A673 (cell line): ENCODE measurements at regions not wholly inside any gene's neighbourhood (a gene's known extent, or its start where the extent isn't known, plus 50 kb on each side); places are given as distances from the start of the nearest gene placed in this dataset.

Experiments used
- CTCF ChIP-seq: fragments of 300-800, 200-600 bp; sonication (generic); conservative IDR thresholded peaks from 2 replicates; pipeline ENCODE4 v1.5.1; 2017; ENCODE audit warnings: low read depth, mild to moderate bottlenecking, antibody characterized with exemption, low read length, moderate library complexity, mixed read lengths
- EZH2 ChIP-seq: fragments of 200-600 bp; sonication (generic); IDR thresholded peaks from 2 replicates; pipeline ENCODE4 v1.6.1; 2017; ENCODE audit warnings: borderline replicate concordance, low read depth, mild to moderate bottlenecking, mixed read lengths, antibody characterized with exemption, low read length; ENCODE audit not compliant: poor library complexity, severe bottlenecking

- TF ChIP-seq CTCF (no peak), EZH2 (no peak)
Measured at GRCh38 chr7:80974396-80975358, 55.8 kb upstream of the SEMA3C start.
